ENCODE measurements at regions not wholly inside any gene's neighbourhood (a gene's known extent, or its start where the extent isn't known, plus 50 kb on each side); places are given as distances from the start of the nearest gene placed in this dataset.

GRCh38 chr1:79912813-79913212, 906.3 kb upstream of the ADGRL4 start:
- Histone ChIP-seq H3K27ac (replicated peaks in 1 of 4) (peak overlapping the region in 1 of 4 donors; percentile 35), H3K4me1 (peaks cover 0 to 12% (median 6%) of the 10 kb centered on the region in 4 donors), H3K9me3 (no peaks in the 10 kb centered on the region), H3K27me3 (no peaks in the 10 kb centered on the region), H3K4me3 (no peak overlapping the region), H3K36me3 (no peaks in the 10 kb centered on the region)
- 24% methylated on average over 4 of the region's 4 CpGs for WGBS
- no peak for DNase-seq (ENCODE audit: extremely low spot score)
- intact Hi-C loops (cut with DNase I) = no loop called here
- no peak for TF ChIP-seq EP300 (IDR thresholded peaks at IDR 0.05)
- no peak for TF ChIP-seq POLR2A (IDR thresholded peaks at IDR 0.05; ENCODE audit: low read depth)
- TF ChIP-seq CTCF (IDR thresholded peaks at IDR 0.05) = no peak
- TF ChIP-seq POLR2AphosphoS5 (IDR thresholded peaks at IDR 0.05) = no peak

- WGBS = 35% methylated on average over 3 of the region's 3 CpGs
- no peaks in the 10 kb centered on the region for H3K27me3 ChIP-seq
- intact Hi-C loops (cut with DNase I) = no loop called here
- DNase-seq (ENCODE audit: extremely low spot score) = no peak
- H3K36me3 ChIP-seq = no peaks in the 10 kb centered on the region
- peaks cover 0 to 11% (median 10%) of the 10 kb centered on the region in 4 donors for H3K4me1 ChIP-seq
- TF ChIP-seq POLR2AphosphoS5 (IDR thresholded peaks at IDR 0.05) = no peak
- TF ChIP-seq CTCF (IDR thresholded peaks at IDR 0.05) = no peak
- no peak for TF ChIP-seq POLR2A (IDR thresholded peaks at IDR 0.05; ENCODE audit: low read depth)
- TF ChIP-seq EP300 (IDR thresholded peaks at IDR 0.05) = no peak
- no peak overlapping the region for H3K27ac ChIP-seq (replicated peaks in 1 of 4)
- no peak overlapping the region for H3K4me3 ChIP-seq
- H3K9me3 ChIP-seq = no peaks in the 10 kb centered on the region
Measured at GRCh38 chr1:79903321-79903720, 896.8 kb upstream of the ADGRL4 start.

GRCh38 chr1:79902418-79902817, 895.9 kb upstream of the ADGRL4 start:
- intact Hi-C loops (cut with DNase I) = no loop called here
- Histone ChIP-seq H3K9me3 (no peaks in the 10 kb centered on the region), H3K36me3 (no peaks in the 10 kb centered on the region), H3K27ac (replicated peaks in 1 of 4) (no peak overlapping the region), H3K27me3 (no peaks in the 10 kb centered on the region), H3K4me1 (peaks cover 0 to 11% (median 10%) of the 10 kb centered on the region in 4 donors), H3K4me3 (no peak overlapping the region)
- no peak for DNase-seq (ENCODE audit: extremely low spot score)
- 93% methylated on average over 4 of the region's 4 CpGs for WGBS
- TF ChIP-seq CTCF (IDR thresholded peaks at IDR 0.05) (no peak), EP300 (IDR thresholded peaks at IDR 0.05) (no peak), POLR2AphosphoS5 (IDR thresholded peaks at IDR 0.05) (no peak), POLR2A (IDR thresholded peaks at IDR 0.05; ENCODE audit: low read depth) (no peak)

- 62% methylated on average over 4 of the region's 4 CpGs for WGBS
- no peak for DNase-seq (ENCODE audit: extremely low spot score)
- no peak overlapping the region for H3K4me3 ChIP-seq
- intact Hi-C loops (cut with DNase I) = no loop called here
- H3K27ac ChIP-seq (replicated peaks in 1 of 4) = no peak overlapping the region
- H3K4me1 ChIP-seq = peaks cover 0 to 11% (median 10%) of the 10 kb centered on the region in 4 donors
- TF ChIP-seq POLR2A (IDR thresholded peaks at IDR 0.05; ENCODE audit: low read depth) = no peak
- TF ChIP-seq EP300 (IDR thresholded peaks at IDR 0.05) = no peak
- no peak for TF ChIP-seq CTCF (IDR thresholded peaks at IDR 0.05)
- no peak for TF ChIP-seq POLR2AphosphoS5 (IDR thresholded peaks at IDR 0.05)
- H3K36me3 ChIP-seq = no peaks in the 10 kb centered on the region
- H3K27me3 ChIP-seq = no peaks in the 10 kb centered on the region
- no peaks in the 10 kb centered on the region for H3K9me3 ChIP-seq
Measured at GRCh38 chr1:79899914-79900313, 893.4 kb upstream of the ADGRL4 start.

GRCh38 chr1:79896140-79896539, 889.6 kb upstream of the ADGRL4 start:
- Histone ChIP-seq H3K4me1 (no peaks in the 10 kb centered on the region), H3K27me3 (no peaks in the 10 kb centered on the region), H3K9me3 (no peaks in the 10 kb centered on the region), H3K4me3 (no peak overlapping the region), H3K36me3 (no peaks in the 10 kb centered on the region), H3K27ac (replicated peaks in 1 of 4) (no peak overlapping the region)
- WGBS = 88% methylated on average over 2 of the region's 2 CpGs
- TF ChIP-seq EP300 (IDR thresholded peaks at IDR 0.05) (no peak), CTCF (IDR thresholded peaks at IDR 0.05) (no peak), POLR2AphosphoS5 (IDR thresholded peaks at IDR 0.05) (no peak), POLR2A (IDR thresholded peaks at IDR 0.05; ENCODE audit: low read depth) (no peak)
- no peak for DNase-seq (ENCODE audit: extremely low spot score)
- intact Hi-C loops (cut with DNase I) = no loop called here
